HG03066 (cell line): ENCODE measurements at regions not wholly inside any gene's neighbourhood (a gene's known extent, or its start where the extent isn't known, plus 50 kb on each side); places are given as distances from the start of the nearest gene placed in this dataset.

Experiments used
- ATAC-seq: cut with Tn5 transposase; IDR thresholded peaks from one replicate; pipeline ENCODE4 v1.9.1; 2021; ENCODE audit warnings: low read depth; ENCODE audit not compliant: unreplicated experiment

DNA sequence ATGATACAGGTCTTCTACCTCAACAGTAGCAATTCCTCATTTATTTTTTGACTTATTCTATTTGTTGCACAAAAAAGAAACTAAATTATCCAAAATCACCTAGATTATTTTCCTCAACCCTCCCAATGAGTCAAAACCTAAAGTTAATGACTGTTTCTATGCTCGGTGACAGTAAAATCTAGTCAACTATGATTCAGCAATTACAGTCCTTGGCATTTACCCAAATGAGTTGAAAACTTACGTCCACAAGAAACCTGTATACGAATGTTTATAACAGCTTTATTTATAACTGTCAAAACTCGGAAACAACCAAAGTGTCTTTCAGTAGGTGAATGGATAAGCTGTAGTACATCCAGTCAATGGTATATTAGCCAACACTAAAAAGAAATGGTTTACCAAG is 439.3 kb downstream of the CBLN2 start:
- no peak for ATAC-seq

DNA sequence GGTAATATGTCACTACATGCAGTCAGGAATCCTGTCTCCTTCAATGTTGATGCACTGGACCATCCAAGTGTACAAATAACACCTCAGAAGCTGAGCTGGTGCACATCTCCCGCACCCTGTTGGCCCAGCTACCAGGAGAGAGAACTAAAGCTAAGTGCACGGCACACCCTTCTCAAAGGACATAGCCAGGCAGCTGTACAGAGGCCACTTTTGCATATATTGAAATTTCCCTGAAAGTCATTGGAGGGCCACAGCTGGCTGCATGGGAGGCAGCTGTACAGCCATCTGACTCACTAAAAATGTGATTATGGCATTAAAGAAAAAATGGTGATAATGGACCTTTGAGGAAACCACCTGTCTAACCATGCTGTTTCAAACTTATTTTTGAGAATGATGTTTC is 441.7 kb downstream of the CBLN2 start:
- no peak for ATAC-seq

DNA sequence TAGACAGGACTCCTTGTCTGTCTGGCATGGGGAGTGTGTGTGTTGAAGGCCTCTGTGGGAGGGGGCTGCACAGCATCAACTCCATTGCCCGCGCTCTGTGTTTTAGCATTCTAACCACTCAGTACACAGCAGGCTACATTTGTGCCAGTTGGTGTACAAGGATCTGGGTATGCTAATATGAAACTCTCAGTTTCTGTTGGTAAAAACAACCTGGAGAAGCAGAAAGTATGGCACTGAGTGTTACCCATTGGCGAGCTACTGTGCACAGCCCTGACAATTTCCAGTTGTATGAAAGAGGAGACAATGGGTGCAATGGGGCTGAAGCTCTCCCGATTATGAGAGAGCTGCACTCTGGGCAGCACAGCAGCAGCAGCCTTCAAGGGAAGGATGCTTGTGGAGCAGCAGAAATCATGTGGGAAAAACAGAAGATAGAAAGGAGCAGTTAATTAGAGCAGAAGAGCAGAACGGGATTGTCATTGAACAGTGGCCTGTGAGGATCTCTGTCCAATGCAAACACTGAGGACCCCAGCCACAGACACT is 443.6 kb downstream of the CBLN2 start:
- no peak for ATAC-seq

DNA sequence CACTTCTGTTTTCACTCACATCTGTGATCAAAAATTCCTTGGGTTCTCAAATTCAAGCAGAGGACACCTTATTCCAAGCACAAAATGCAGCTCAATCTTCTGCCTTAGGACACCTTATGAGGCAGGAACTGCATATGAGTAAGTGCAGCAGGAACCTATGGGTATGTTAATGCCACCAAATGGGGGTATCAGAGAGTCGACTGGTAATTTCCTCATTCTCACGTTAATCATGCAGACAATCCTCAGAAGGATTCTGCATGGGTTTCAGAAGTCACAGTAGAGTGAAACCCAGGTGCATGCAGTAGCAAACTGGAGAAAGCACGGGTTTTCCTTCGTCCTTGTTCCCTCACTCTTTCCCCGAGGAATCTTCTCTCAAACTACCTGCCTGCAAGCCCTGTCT is 452.8 kb downstream of the CBLN2 start:
- ATAC-seq: no peak

DNA sequence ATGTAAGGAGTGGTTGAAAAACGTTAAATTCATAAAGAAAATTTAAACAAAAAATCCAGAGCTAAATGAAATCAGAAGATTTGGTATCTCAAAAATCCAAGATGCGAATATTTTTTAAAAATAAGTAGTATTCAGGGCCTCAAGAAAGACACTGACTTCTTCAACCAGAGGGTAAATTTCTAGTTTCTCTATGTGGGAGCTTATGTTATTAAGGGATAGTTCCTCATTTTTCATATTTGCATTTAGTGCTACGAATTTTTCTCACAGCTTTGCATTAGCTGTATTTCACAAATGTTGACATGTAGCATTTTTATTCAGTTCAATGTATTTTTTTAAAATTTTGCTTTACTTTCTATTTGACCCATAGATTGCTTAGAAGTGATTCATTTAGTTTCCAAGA is 454.7 kb downstream of the CBLN2 start:
- ATAC-seq: no peak

DNA sequence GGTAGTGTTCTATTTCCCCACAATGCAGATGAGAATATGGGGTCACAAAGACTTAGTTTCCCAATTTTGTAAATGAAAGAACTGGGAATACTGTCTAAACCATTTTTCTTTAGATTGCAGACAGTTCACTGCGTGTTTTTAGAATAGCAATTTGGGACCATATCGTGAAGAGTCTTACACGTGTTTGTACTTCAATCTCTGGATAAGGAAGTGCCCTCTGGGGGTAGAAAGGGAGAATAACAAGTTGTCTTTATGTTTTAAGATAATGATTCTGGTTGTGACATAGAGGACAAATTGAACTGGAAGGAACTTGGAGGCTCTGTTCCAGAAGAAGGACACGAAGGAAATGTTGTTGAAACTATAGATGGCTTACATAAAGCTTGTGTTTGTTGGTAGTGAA is 457.7 kb downstream of the CBLN2 start:
- ATAC-seq: no peak

DNA sequence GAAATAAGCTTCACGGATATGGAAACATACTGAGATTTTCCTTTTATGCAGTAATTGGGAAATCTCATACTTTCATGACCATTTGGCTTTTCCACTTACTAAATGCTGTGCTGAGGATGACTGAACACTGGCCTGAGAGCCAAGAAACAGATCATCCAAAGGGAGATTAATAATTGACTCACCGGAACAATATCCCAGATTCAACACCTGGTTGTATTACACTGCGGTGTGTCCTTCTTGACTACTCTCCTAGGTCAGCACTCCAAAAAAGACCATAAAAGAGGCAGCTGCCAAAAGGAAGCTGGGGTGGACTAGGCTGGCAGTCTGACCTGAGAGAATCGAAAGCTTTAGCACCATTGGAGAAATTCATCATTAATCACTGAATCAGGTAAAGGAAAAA is 469.1 kb downstream of the CBLN2 start:
- no peak for ATAC-seq

DNA sequence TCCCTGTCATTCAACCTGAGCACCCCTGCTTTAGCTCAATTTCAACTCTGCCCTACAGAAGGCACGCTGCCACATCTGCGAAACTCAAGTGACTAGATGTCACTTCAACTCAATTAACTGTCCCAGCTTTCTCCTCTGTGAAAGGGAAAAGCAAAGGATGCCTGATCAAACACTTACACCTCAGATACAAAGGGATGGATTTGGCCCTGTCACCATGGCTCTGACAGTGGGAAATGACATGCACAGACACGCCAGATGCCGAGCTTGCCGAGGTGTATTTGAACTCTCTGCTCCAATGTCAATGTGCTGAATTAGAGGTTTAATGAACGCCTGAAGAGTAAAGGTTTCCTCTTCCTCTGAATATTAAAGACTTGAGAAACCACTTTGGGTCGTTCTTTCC is 481.1 kb downstream of the CBLN2 start:
- no peak for ATAC-seq

DNA sequence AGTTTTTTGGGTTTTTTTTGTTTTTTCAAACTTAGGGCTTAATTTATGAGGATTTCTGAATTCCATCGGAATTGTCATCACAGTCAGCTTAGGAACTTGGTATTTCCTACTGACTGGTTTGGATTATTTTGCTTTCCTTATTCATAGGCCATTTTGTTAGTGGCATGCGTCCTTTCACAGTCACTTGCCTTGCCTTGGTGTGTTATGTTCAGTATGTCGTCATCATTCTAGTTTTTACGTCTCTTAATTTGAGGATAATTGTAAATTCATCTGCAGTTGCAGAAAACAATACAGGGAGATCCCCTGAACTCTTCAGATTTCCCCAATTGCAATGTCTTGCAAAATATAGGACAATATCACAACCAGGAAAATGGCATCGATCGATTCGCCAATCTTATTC is 485.3 kb downstream of the CBLN2 start:
- ATAC-seq: no peak

DNA sequence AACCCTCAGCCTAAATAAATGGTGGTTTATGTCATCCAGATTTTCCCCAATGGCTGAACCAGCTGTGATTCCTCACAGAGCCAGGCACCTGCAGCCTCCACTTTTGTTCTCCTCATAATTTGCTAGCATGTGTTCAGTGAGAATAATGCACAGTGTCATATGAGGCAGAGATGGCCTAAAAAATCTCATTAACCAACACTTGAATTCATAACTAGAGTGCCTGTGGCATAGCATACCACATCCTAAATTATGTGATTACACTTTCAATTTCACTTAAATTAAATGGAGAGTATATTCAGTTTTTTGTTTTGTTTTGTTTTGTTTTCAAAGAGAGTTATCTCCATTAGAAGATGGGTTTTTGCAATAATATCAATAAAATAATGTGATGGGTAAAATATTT is 488.0 kb downstream of the CBLN2 start:
- no peak for ATAC-seq

DNA sequence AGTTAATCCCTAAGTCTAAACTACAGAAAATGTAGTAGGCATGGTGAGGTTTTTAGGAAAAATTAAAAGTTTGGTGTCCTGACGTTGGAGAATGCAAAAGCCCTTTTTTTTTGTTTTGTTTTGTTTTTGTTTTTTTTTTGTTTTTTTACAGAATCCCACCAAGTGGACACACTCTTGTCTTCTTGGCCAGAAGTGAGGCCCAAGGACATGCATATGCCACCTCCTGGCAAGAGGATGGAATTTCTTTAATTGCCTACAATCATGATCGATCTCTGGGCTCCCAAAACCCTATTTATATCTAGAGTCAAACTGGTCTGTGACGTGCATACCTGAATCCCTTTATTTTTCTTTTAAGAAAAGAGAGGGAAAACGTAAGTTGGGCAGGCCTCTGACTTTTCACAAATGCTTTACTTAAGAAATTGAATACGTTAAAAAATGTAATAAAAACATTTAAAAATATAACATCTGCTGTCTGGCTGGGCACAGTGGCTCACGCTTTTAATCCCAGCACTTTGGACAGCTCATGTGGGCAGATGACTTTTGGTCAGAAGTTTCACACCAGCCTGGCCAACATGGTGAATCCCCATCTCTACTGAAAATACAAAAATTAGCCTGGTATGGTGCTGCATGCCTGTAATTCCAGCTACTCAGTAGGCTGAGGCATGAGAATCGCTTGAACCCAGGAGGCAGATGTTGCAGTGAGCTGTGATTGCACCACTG is 502.7 kb downstream of the CBLN2 start:
- ATAC-seq: no peak

DNA sequence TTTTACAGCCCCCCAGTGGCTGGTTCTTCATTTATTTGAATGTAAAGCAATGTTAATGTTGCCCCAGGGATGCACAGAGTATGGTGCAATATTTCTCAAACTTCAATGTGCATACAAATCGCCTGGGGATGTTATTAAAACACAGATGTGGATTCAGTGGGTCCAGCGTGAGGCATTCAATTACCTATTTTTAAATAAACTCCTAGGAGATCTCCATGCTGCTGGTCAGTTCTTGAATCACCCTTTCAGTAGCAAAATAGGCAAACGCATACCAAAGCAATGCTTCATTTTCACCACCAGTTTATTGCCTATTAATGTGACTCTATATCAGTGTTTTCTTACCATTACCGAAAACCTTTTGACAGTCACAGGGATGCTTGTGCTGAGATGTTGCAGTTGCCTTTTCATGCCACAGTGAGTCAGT is 530.7 kb downstream of the CBLN2 start:
- ATAC-seq: no peak

DNA sequence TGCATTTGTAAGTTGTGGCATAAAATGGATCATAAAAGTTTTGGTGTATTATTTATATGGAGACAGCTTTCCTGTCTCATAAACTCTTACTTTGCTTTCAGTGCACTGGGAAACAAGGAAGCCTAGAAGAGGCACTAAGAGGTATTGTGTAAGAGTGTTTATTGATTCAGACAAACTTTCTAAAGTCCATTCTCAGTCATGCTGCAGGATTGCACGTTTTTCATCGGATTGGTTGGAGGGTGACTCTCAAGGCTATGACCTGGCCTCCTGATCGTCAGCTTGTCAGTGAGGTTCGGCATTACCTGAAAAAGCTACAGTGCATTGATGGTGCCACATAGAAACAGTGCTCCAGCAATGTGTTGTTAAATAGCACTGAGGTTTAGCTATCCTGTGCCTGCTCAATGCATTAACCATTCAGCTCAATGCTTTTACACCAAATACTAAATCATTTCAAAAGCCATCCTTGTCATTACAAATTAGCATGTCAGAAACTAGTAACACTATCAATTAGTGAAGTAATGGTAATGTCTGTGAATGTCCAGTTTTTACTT is 545.5 kb downstream of the CBLN2 start:
- ATAC-seq: no peak

DNA sequence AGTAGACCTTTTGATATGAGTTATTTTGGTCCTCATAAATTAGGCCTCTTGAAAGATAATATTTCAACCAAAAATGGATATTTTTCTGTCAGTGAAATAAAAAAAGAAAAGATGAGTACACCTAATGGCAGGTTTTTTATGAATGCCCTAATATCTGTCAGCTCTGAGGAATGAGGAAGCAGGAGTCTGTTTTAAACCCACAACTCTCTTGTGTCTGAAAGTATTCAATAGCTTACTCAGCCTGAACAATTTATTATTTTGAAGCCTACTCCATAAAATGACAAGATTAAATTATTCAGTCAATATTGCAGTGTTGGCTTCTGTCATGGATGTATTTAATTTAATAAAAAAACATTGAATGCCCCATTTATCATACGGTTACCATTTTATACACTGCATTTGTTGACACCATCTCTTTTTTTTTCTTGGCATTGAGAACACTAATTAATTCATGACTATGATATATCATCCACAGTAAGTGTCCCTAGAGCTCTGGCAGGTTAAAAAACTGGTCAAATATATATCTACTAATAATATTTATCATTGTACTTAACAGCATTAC is 548.2 kb downstream of the CBLN2 start:
- no peak for ATAC-seq

DNA sequence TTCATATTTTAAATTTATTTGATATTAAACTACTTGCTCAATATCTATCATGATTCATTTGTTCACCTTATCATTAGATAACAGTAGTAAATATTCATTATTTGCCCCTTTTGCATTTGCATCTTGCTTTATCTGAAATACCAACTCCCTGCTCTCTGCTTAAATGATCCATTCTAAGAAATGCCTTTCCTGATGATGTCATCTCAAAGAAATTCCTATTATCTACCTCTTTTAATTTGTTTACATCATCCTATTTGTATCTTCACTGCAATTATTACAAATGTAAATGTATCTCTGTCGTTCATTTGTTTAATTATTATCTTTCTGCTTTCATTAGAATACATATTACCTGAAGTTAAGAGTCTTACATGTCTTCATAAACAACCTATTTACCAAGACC is 549.9 kb downstream of the CBLN2 start:
- ATAC-seq: no peak

DNA sequence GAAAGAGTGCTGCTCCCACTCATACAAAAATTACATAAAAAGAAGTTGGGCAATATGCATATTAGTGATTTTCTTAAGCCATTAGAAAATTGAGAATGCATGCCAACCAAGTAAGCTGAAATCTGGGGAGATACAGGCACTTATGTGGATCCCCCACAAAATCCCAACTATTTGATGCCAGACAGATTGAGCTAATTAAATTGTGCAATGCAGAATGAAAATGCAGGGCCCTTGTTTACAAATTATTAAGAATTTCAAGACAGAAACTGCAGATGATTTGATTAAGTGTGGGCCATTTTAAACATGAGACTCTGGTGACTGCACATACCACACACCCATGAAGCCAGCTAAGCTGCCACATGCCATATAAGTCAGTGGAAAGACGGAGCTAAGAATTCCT is 554.5 kb downstream of the CBLN2 start:
- no peak for ATAC-seq

DNA sequence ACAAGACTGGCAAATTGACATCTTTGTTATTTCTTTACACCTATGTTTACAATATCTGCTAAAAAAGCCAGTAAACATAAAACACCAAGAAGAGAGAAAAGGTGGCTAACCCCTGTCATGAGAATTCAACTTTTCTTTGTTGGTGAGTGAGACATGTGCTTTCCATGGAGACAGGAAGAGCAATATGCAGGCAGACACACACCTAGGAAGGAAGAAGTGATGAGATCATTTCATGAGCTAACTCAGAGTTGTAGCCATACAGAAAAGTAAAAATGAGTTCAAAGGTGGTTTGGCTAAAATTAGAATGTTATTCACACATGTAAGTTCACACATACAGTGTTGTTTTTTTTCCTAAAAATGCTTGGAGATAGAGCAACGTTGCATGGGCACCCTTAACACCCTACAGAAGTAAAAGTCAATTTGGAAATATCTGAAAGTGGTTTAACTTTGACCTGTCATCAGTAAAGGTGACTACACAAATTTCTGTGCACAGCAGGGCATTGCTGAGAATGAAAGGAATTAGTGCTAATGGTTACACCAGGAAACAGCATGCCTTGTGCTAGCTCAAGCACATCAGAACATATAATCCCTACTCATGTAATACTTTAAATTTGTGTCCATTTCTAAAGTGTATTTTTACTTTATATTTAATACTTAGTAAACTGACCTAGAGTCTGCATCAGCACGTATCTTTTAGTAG is 557.6 kb downstream of the CBLN2 start:
- no peak for ATAC-seq

DNA sequence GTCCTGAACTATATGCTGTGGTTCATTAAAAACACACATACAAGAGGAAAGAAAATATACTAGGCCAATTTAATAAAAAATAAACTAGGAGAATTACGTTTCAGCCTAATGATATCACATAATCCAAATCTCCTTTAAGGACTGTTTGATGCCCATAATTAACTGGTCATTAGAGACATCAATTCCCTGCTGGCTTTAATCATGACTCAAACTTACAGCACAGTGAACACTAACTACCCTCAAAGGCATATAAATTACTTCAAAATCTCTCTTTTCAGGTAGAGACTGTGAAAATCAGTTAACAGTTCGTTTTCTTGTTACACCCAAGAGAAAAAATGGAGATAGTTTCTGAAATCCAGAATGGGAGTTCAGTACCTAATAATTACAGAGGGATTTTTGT is 567.4 kb downstream of the CBLN2 start:
- no peak for ATAC-seq

DNA sequence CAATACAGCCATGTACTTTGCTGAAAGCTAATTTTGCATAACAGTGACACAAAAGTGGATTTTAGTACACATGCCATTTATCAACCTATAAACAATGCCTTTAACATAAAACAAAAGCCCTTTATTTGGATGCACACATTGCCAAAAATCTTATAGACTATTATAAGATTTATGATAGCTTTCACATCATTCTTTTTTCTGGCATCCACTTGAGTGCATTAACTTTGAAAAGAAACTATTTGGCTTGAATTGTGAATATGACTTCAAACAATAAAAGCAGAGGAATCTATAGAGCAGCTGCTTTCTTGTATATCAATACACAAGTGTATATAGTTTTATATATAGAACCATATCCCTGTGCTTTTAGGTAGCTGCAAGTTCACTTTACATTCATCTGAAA is 577.4 kb downstream of the CBLN2 start:
- no peak for ATAC-seq

DNA sequence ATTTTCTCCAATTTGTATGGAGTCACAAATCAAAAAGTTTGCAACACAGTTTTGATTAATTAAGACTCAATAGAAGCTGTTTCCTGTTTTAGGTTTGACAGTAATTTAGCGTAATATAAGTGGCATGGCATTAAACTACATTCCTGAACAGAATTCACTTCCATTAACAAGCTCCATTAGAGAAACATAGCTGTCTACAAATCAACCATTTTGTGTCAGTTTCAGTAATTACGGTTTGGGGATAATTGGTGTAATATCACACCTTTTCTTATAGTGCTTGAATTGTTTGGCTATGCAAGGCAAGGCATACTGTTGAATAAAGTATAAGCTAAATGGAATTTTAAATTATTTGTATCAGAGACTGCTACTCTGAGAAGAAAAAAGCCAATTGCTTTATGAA is 585.5 kb downstream of the CBLN2 start:
- no peak for ATAC-seq

DNA sequence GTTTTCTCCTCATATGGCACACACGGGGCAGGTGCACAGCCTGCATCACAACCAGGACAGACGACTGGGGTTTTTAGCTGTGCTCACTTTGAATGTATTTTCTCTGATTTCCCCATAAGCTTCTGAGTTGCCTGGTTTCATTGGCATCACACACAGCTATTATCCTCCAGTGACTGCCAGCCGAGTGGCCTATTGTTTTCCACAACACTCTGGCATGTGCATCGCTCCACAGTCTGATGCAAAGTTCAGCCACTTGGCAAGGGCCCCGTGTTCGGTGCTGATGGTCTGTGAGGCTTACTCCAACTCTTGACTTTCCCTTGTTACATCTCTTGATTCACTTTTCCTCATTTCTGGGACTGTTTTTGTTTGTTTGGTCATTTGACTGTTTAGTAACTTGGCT is 593.1 kb downstream of the CBLN2 start:
- no peak for ATAC-seq

DNA sequence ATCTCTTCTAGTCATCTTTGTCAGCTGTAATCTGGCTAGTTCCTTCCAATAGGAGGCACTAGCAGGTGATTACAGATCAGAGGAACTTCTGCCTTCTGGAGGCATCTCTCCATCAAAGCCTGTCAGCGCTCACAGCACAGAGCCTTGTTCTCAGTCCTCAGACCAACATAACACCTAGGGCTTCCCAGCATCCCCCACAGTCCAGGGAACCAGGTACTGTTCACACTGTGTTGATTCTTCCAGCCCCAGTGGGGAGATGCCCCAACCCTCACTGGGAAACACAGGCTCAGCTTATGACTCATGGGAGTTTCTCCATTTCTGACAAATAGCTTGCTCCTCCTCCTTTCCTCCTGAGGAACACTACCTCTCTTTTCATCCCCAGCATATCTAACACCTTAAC is 601.7 kb downstream of the CBLN2 start:
- no peak for ATAC-seq
